Upper lobe of left lung (tissue), 4 donors: ENCODE measurements at regions not wholly inside any gene's neighbourhood (a gene's known extent, or its start where the extent isn't known, plus 50 kb on each side); places are given as distances from the start of the nearest gene placed in this dataset.

Experiments
- CTCF ChIP-seq, 6 experiments: fragments of 450-650 bp in 4 of 6; fragments of 200-600 bp in 2 of 6; sonication (generic) in 2 of 6; IDR thresholded peaks; one replicate each; pipeline ENCODE4 v1.5.1; 2016 to 2019; ENCODE audit warnings: antibody characterized with exemption in 6 of 6
- EP300 ChIP-seq, 4 donors: sonication (generic); formaldehyde crosslinking; IDR thresholded peaks; one replicate each; pipeline ENCODE4 v1.5.1; 2017; ENCODE audit warnings: antibody characterized with exemption in 4 of 4, control low read depth in 2 of 4
- POLR2A ChIP-seq, 4 donors: fragments of 450-650 bp; IDR thresholded peaks; one replicate each; pipeline ENCODE4 v1.5.1; 2016 to 2017; ENCODE audit warnings: antibody characterized with exemption in 4 of 4, mild to moderate bottlenecking in 2 of 4
- POLR2AphosphoS5 ChIP-seq, 2 donors: sonication (generic); formaldehyde crosslinking; IDR thresholded peaks; one replicate each; pipeline ENCODE4 v1.5.1; 2017; ENCODE audit warnings: antibody characterized with exemption in 2 of 2

- TF ChIP-seq CTCF (IDR thresholded peaks at IDR 0.05) (no peak), POLR2AphosphoS5 (IDR thresholded peaks at IDR 0.05) (no peak), POLR2A (IDR thresholded peaks at IDR 0.05) (no peak), EP300 (IDR thresholded peaks at IDR 0.05) (no peak)
These were observed 289.8 kb upstream of the SEMA6D start for GRCh38 chr15:47427463-47427862.
